Right lobe of liver (tissue), 4 donors: ENCODE measurements at regions not wholly inside any gene's neighbourhood (a gene's known extent, or its start where the extent isn't known, plus 50 kb on each side); places are given as distances from the start of the nearest gene placed in this dataset.

Source experiments
- CTCF ChIP-seq, 4 donors: fragments of 200-600 bp in 3 of 4; fragments of 450-650 bp in 1 of 4; IDR thresholded peaks; one replicate each; pipeline versions ENCODE4 v1.5.1 to v1.8.0; 2016 to 2022; ENCODE audit warnings: antibody characterized with exemption in 4 of 4, mild to moderate bottlenecking in 2 of 4
- POLR2A ChIP-seq: fragments of 450-650 bp; IDR thresholded peaks from one replicate; pipeline ENCODE4 v1.6.1; 2017; ENCODE audit warnings: antibody characterized with exemption, mild to moderate bottlenecking
- donor health status: DM: no; HTN: no; CAD: no.
- donor health status: DM: no; HTN: no; CAD: no.
- donor health status: DM: no; HTN: yes; CAD: no.

GRCh38 chr18:73893880-73894279, 253.8 kb downstream of the FBXO15 start:
- TF ChIP-seq CTCF (IDR thresholded peaks at IDR 0.05) (no peak), POLR2A (no peak)
